Fibroblast of skin of back (primary cell): ENCODE measurements at regions not wholly inside any gene's neighbourhood (a gene's known extent, or its start where the extent isn't known, plus 50 kb on each side); places are given as distances from the start of the nearest gene placed in this dataset.
"Not testable (repeated sequence)": the region's sequence is repeated elsewhere in the genome, so short reads cannot be mapped to it uniquely, and the experiment has no call there.

ENCODE experiments used
- DNase-seq: peaks from one replicate; pipeline ENCODE4 v3.0.0-alpha.2; 2013

GRCh38 chr18:14606546-14606945 is 63.1 kb upstream of the POTEC start:
- not testable (repeated sequence) for DNase-seq

DNA sequence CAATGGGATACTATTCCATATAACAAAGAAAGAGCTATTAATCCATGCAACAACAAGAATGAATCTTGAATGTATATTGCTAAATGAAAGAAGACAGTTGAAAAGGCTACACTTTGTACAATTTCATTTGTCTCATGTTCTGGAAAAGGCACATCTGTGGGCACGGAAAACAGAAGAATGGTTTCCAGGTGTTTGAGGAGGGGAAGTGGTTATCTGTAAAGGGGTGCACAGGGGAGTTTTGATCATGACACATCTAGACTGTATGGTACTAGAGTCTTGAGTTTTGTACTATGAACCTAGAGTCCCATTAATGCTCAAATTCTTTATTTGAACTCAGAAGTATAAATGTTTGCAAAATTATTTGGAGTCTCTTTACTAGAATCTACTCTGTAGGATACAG is 64.0 kb upstream of the POTEC start:
- DNase-seq, result not testable (repeated sequence)

DNA sequence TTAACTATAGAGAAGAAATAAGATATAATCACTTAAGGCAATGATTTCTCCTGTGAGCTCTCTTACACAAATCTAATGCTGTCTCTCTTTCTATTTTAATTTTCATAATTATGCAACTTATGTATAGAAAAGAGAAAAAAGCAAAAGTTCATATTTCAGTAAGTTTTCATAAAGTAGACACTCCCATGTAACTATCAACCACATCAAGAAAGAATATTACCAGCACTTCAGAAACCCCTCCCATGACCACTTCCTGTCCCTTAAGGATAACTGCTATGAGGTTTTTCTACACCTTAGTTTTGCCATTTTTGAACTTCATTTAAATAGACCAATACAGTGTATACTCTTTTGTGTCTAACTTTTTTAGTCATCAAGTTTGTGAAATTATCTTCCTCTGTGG is 69.0 kb upstream of the POTEC start:
- DNase-seq, result not testable (repeated sequence)

GRCh38 chr18:14614485-14614884 is 71.1 kb upstream of the POTEC start:
- DNase-seq, result not testable (repeated sequence)

- DNase-seq, result not testable (repeated sequence)
Observed at GRCh38 chr18:14627336-14627735, 83.9 kb upstream of the POTEC start.

GRCh38 chr18:14628323-14628978 is 85.1 kb upstream of the POTEC start:
- not testable (repeated sequence) for DNase-seq

- DNase-seq, result not testable (repeated sequence)
Observed at GRCh38 chr18:14628979-14629325, 85.6 kb upstream of the POTEC start.

DNA sequence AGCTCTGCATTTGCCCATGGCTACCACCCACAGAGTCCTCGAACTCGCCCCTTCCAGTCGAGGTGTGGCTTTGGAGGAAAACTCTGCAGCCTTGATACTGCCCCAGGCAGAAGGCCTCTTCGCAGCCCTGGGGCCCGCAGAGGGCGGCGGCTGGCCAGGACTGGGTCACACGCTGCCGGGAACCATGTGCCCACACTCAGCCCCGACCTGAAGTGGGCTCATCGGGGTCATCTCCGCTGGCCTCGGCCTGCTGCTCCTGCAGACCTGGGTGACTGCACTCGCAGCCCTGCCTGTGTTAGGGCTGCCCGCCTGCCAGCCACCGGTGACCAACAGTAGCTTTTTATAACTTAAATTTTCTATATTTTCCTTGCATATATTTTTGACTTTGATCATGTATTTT is 89.6 kb upstream of the POTEC start:
- not testable (repeated sequence) for DNase-seq

GRCh38 chr18:14638008-14638407 is 94.6 kb upstream of the POTEC start:
- not testable (repeated sequence) for DNase-seq

DNA sequence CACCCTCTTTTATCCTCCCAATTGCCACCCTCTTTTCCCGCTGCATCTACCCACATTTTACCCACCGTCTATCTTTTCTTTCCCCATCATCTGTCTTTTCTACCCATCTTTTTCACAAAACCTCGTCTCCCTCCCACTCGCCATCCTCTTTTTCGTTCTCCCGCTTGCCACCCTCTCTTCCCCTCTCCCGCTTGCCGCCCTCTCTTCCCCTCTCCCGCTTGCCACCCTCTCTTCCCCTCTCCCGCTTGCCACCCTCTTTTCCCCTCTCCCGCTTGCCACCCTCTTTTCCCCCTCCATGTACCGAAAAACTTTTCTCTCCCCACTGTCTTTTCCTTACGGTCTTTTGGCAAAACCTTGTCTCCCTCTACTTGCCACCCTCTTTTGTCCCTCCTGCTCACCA is 97.7 kb upstream of the POTEC start:
- not testable (repeated sequence) for DNase-seq

DNA sequence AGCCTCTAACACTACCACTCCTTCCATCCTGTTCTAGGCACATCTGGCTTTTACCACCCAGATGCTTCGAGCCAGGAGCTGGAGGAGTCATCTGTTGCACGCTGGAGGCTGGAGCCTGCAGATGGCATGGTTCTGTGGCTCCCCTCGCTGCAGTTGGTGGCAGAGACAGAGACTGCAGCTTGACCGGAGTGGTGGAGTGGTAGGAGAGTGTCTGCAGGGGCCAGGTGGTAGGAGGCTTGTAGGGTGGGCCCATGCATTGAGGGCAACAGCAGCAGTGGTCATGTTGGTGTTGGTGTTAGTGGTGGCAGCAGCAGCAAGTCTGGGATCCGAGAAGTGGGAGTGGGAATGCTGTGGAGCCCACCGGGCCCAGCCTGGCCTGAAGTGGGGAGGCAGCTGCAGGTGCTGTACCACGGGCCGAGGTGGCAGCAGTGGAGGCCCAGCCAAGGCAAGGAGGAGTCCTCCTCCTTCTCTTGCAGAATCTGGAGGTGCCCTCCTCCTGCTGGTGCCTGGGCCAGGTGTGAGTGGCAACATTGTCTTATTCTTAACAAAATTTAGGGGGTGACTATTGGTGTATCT is 100.4 kb upstream of the POTEC start:
- DNase-seq, result not testable (repeated sequence)

DNA sequence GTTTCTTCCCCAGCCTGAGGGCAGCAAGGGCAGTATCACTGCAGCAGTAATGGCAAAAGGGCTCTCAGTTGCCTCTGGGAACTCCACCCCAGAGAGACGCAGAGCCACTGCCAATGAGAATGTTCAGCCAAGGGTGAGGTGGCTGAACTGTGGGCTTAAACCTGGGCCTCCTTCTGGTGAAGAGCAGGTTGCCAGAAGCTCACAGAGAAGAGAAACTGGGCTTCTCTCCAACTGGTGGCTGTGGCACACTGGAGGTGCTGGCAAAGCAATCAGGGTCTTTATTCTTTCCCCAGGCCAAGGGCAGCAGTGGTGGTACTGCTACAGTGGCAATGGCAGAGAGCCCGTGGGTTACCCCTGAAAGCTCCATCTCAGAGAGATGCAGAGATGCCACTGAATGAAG is 54.9 kb upstream of the ANKRD30B start:
- not testable (repeated sequence) for DNase-seq

- peak; percentile 14 for DNase-seq
Observed at GRCh38 chr18:14693882-14694281, 54.1 kb upstream of the ANKRD30B start.

DNA sequence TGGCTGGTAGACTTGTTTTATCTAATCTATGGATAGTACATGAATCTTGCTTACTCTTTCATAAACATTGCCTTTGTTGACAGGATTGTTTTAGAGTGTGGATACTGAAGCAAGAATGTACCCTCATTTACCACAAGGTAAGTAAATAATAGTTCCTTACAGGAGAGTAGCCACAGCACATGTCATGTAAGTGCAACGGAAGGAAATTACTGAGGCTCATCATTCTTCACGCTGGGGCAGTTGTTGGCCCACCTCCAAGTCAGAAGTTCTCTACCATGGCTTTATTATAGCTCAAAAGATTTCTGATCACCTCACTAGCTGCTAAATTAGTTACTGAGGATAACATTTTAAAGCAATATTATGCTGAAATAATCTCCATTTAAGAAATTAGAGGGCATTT is 50.0 kb upstream of the ANKRD30B start:
- peak; percentile 1 for DNase-seq
